Pancreas (tissue), 10 donors: ENCODE measurements at regions not wholly inside any gene's neighbourhood (a gene's known extent, or its start where the extent isn't known, plus 50 kb on each side); places are given as distances from the start of the nearest gene placed in this dataset.

Source experiments
- ATAC-seq, 4 donors: fragments of 200-7000 bp; cut with Tn5 transposase; one replicate each; pipeline versions ENCODE4 v1.8.0 to v1.9.1; 2020; ENCODE audit warnings: mild to moderate bottlenecking in 4 of 4, moderate library complexity in 4 of 4
- DNase-seq, 6 donors: peaks; one replicate each; pipeline ENCODE4 v3.0.0-alpha.2; 2020
- FAIRE-seq: peaks from 2 replicates; lab custom pipeline; 2012; peaks lifted over from hg19 to GRCh38; lab: Jason Lieb, UNC
- H3K27ac ChIP-seq, 4 donors: fragments of 200-600 bp; sonication (generic); 1 replicate in 3 of 4; 2 replicates in 1 of 4; pipeline versions ENCODE4 v1.5.0 to v1.8.0; 2020
- H3K27me3 ChIP-seq, 4 donors: fragments of 200-600 bp; one replicate each; pipeline ENCODE4 v1.8.0; 2021
- H3K36me3 ChIP-seq, 3 donors: fragments of 200-600 bp; sonication (generic) in 1 of 3; one replicate each; pipeline versions ENCODE4 v1.5.0 to v1.8.0; 2020 to 2021
- H3K4me1 ChIP-seq, 3 donors: fragments of 200-600 bp; one replicate each; pipeline ENCODE4 v1.8.0; 2021
- H3K4me3 ChIP-seq, 4 donors: fragments of 200-600 bp; sonication (generic) in 2 of 4; one replicate each; pipeline versions ENCODE4 v1.5.0 to v1.8.0; 2020 to 2021
- H3K9me3 ChIP-seq, 4 donors: fragments of 200-600 bp; one replicate each; pipeline ENCODE4 v1.8.0; 2021
- CTCF ChIP-seq, 4 donors: fragments of 200-600 bp; sonication (generic) in 3 of 4; IDR thresholded peaks; one replicate each; pipeline versions ENCODE4 v1.5.0 to v1.8.0; 2021; ENCODE audit warnings: antibody characterized with exemption in 4 of 4
- WGBS, 2 donors: extraction: QIAGEN DNeasy Blood & Tissue Kit; methylation state at CpG; one replicate each; pipeline ENCODE4 v1.1.7; 2013; 5-methylcytosine and 5-hydroxymethylcytosine counted together
- intact Hi-C, 3 donors: fragments of 100-400 bp; cut with DNase I; formaldehyde crosslinking; loops; one replicate each; pipeline versions ENCODE4 v1.11.1 to v1.14.2; 2022
- donor health status: healthy with polysubstance abuse.
- donor health status: DM: no; HTN: no; CAD: no; lungs with moderate emphysema.
- donor health status: DM: no; HTN: no; CAD: no.
- donor health status: control.
- donor health status: control.
- donor health status: Bipolar disorder and iron deficiency.
- donor health status: DM: yes; HTN: yes; CAD: no.
- donor health status: DM: no; HTN: no; CAD: no.
- donor health status: DM: no; HTN: no; CAD: no.
- donor health status: DM: yes; HTN: yes; CAD: no.

DNA sequence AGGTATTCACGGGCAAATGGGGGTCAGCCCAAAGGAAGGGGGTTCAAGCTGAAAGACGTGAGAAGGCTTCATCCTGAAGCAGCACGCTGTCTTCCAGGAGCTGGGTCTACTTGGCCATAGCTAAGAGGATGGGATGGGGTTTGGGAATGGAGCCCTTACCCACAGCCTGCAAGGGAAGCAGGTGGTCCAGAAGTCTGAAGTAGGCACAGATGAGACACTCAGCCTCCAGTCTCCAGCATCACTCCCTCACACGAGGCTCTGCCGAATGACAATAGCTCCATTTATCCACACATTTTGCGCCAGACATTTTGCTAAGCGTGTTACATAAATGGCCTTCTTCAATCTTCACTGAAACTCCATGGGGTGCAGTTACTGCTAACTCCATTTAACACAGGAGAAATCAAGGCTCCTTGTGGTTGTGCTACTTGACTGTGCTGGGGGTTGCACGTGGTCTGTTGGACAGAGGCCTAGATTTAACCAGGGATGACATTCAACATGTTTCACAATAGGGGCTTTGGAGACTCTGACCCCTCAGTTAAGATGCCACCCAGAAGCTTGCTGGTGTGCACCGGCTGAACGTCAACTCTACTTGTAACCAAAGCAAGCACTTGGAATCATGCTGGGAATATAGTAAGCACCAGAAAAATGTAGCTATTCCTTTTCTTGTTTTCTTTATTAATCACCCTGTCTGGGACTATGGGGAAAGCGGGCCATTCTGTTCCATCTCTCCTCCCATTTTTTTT is 85.3 kb downstream of the FAM241B start:
- WGBS, 2 donors: 73 to 78% methylated on average over 11 of the region's 11 CpGs
- H3K9me3 ChIP-seq: no peaks in the 10 kb centered on the region

GRCh38 chr10:69715899-69716606 is 85.7 kb upstream of the COL13A1 start:
- H3K36me3 ChIP-seq: no peaks in the 10 kb centered on the region
- no peaks in the 10 kb centered on the region for H3K4me1 ChIP-seq
- no peak for TF ChIP-seq CTCF (IDR thresholded peaks at IDR 0.05)
- ATAC-seq: no peak
- 73 to 83% methylated on average over 13 of the region's 13 CpGs for WGBS, 2 donors
- H3K9me3 ChIP-seq: no peaks in the 10 kb centered on the region
- intact Hi-C loops: loop anchor here in 2 of 3 donors (2.0 to 10.0 kb wide), 3 partner anchors 73 to 201 kb away; no protein-coding TSS in a partner anchor
- DNase-seq: no peak
- no peak for FAIRE-seq
- no peaks in the 10 kb centered on the region for H3K27me3 ChIP-seq
- H3K27ac ChIP-seq: no peak overlapping the region
- H3K4me3 ChIP-seq: no peak overlapping the region

More for the DNA sequence above, 85.3 kb downstream of the FAM241B start:
- intact Hi-C loops: loop anchor here in 2 of 3 donors (5.0 to 10.0 kb wide), 2 partner anchors 73 to 201 kb away; no protein-coding TSS in a partner anchor
- Histone ChIP-seq H3K4me1 (no peaks in the 10 kb centered on the region), H3K4me3 (no peak overlapping the region), H3K27me3 (no peaks in the 10 kb centered on the region), H3K27ac (no peak overlapping the region), H3K36me3 (no peaks in the 10 kb centered on the region)
- FAIRE-seq (no peak), ATAC-seq (no peak), DNase-seq (no peak)
- no peak for TF ChIP-seq CTCF (IDR thresholded peaks at IDR 0.05)

DNA sequence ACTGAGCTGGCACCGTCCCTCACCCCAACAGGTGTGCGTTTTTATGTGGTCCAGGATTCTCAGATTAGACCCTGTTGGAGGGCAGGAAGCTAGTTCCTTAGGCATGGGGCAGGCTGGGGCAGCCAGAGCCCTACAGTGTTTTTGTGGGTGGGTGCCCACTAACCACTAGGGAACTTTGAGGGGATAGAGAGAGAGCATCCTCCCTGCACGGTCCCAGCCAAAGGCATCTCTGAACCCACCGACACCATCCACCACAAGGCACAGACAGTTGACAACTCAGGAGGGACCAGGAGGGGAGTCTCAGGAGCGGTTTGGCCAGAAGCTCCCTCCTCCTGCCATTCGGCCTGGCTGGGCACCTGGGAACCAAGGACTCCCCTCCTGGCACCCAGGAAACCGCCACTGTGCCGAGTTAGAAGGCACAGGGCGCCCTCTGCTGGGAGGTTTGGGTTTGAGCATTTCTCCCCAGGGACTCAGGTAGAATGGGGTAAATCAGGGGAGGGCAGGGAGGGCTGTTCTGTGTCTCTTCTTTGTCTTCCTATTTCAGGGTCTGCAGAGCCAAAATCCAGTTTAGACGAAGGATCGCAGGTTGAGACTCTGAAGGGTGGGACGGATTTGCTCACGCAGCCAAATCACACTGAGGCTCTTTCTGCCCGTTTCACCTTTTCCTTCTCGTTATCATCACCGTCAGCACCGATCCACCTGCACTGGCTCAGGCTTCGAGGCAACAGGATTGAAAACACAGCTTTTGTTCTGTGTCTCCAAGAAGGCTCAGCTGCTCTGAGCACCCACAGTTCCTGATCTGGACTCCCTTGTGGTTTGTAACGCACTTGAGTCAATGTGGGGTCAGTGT is 84.8 kb upstream of the COL13A1 start:
- peaks cover 0 to 4% (median 0%) of the 10 kb centered on the region in 4 donors for H3K9me3 ChIP-seq
- H3K4me3 ChIP-seq: no peak overlapping the region
- no peaks in the 10 kb centered on the region for H3K36me3 ChIP-seq
- peak; percentile 75 to 96 (median 90) for ATAC-seq
- 46 to 48% methylated on average over 19 of the region's 19 CpGs for WGBS, 2 donors
- DNase-seq: peak; percentile 41 to 89 (median 76)
- no peaks in the 10 kb centered on the region for H3K27me3 ChIP-seq
- TF ChIP-seq CTCF (IDR thresholded peaks at IDR 0.05): peak; percentile 58 to 74 (median 66)
- no peaks in the 10 kb centered on the region for H3K4me1 ChIP-seq
- intact Hi-C loops: loop anchor here in 2 of 3 donors (2.0 to 10.0 kb wide), 3 partner anchors 74 to 202 kb away; no protein-coding TSS in a partner anchor
- no peak for FAIRE-seq
- no peak overlapping the region for H3K27ac ChIP-seq

DNA sequence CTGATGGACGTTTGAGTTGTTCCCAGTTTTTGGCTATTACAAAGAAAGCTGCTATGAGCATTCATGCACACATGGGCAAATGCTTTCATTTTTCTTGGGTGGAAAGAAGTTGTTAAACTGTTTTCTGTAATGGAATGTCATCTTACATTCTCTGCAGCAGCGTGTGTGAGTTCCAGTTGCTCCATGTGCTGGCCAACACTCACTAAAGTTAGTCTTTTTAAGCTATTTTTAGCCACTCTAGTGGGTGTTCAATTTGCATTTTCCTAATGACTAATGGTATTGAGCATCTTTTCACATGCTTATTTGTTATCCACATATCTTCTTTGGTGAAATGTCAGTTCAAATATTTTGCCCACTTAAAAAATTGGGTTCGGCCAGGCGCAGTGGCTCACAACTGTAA is 82.8 kb upstream of the COL13A1 start:
- no peaks in the 10 kb centered on the region for H3K36me3 ChIP-seq
- no peak for TF ChIP-seq CTCF (IDR thresholded peaks at IDR 0.05)
- intact Hi-C loops: loop anchor here in 2 of 3 donors (5.0 to 10.0 kb wide), 2 partner anchors 77 to 204 kb away; no protein-coding TSS in a partner anchor
- H3K4me1 ChIP-seq: no peaks in the 10 kb centered on the region
- WGBS, 2 donors: 63 to 72% methylated on average over 4 of the region's 4 CpGs
- no peaks in the 10 kb centered on the region for H3K27me3 ChIP-seq
- no peak overlapping the region for H3K27ac ChIP-seq
- FAIRE-seq (no peak), DNase-seq (no peak), ATAC-seq (no peak)
- H3K4me3 ChIP-seq: no peak overlapping the region
- peaks cover 0 to 4% (median 0%) of the 10 kb centered on the region in 4 donors for H3K9me3 ChIP-seq
